EH (cell line): ENCODE measurements at regions not wholly inside any gene's neighbourhood (a gene's known extent, or its start where the extent isn't known, plus 50 kb on each side); places are given as distances from the start of the nearest gene placed in this dataset.
A peak's percentile ranks its signal among the peaks of the same experiment; 100 is the strongest.

Source experiments
- DNase-seq: peaks from one replicate; pipeline ENCODE4 v3.0.0-alpha.2; 2015; ENCODE audit warnings: low read depth

DNA sequence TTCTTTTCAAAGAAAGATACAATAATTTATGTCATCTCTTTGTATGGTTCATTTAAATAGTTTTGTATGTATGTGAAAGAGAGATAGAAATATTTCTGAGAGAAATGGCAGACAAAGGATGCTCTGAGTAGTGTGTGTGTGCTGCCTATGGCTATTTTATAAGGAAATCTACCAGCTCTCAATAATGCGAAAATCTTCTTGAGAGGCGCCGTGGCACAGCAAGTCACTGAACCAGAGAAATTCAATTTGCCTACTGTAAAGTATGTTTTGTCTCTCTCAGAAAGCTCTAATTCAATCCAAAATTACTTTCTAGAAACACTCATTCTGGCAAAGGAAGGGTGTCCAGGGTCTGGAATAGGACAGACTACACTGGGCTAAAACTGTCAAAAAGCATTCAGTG lies 1981.1 kb downstream of the EFNA5 start:
- DNase-seq: no peak

- no peak for DNase-seq
Observed at GRCh38 chr5:105688227-105688792, 1982.4 kb downstream of the EFNA5 start.

GRCh38 chr5:105687493-105687892 lies 1983.2 kb downstream of the EFNA5 start:
- DNase-seq: no peak

DNA sequence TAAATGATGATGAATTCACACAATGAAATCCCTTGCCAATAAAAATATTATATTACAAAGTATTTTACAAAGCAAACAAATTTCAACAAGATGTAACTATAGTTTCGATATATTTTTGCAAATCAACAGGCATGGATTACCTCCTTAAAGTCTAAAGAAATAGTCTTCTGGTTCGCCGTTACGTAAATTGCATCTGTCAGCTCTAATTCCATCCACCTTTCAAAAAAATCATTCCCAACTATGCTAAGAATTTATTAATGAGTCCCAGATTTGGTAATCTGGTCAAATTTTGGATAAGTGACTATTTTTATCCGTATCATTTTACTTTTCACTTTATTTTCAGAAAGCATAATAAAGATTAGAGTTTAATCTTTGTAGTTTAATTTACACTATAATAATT lies 1984.9 kb downstream of the EFNA5 start:
- DNase-seq: no peak

DNA sequence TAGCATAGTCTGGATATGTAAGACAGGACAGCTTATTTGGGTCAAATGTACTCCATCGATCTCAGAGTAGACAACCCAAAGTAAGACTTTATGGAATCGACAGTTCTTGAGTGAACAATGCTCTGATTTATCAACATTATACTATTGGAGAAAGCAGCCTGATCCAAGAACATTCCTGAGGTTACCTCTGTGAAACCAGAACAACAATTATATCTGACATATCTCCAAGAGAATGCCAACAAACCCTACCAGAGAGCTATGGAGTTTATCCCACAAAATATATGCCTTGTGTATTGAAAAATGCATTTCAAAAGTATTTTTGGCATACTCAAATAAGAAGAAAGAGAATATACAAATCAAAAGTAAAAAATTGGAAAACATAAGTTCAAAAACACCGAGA lies 1985.9 kb downstream of the EFNA5 start:
- no peak for DNase-seq

DNA sequence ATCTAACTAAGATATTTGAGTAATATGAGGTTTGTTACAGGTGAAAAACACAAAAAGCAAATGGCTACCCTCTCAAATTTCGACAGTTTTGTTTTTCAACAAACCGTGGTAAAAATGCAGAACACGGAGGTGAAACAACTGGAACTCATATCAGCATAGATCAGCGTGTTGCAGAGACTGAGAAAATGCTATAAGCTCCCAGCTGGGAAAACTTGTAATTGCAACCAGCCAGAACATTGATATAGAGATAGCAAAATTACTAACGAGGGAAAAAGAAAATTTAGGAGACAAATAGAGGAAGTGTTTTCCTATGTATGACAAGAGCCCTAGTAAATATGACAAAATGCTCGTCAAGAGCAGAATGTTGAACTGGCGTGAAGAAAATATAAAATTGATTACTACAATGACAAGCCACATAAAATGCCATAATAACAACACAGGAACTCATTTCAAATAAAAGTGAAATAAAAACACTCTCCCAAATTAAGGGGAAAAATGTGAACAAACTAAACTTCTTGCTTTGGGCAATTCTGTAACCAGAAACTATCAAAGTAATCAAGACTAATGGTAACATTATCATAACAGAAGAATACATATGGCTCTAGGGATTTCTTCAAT lies 1989.8 kb downstream of the EFNA5 start:
- no peak for DNase-seq

DNA sequence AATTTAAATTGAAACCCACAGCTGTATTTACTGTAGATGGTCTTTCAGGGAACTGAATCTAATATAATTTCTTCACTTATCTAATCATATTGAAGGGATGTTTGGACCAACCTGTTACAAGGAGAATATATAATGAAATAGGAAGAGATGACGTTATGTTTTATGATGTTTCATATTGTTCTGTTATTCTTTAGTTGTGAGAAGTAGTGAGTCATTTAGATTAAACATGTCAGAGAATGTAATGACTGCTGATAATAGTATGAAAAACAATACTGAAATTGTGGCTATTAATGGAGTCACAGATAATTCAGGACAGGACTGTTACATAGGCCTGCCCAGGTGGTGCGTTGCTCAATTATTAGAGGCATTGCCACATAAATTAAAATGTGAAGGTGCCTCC lies 1993.4 kb downstream of the EFNA5 start:
- no peak for DNase-seq

DNA sequence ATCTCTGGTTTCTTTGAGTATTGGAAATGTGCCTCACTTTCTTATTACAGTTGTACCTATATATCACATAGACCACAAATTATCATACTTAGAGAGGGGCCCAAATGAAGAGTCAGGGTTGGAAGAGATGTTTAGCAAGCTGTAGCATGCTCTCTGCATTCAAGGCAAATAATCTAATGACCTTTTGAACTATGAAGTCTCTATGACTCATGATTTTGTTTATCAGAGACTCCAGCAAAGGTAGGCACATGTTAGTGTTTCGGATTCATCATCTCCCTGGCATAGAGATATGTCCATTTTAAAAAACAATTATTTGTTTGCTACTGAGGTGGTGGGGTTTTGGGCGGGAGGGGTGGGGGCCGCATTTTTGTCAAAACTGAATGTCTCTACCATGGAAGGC lies 2000.1 kb downstream of the EFNA5 start:
- DNase-seq: no peak

DNA sequence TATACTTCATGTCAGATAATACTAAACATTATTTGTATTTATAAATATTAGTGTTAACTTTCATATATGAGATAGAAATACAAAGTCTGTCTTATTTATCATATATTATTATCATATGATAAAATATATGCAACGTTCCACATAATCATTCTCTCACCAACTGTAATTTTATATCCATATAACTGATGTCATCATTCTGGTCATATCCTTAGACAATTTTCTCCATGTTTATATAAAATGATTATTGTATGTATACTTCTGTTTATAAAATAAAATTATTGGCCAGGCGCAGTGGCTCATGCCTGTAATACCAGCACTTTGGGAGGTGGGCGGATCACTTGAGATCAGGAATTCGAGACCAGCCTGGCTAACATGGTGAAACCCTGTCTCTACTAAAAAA lies 2007.1 kb downstream of the EFNA5 start:
- no peak for DNase-seq

DNA sequence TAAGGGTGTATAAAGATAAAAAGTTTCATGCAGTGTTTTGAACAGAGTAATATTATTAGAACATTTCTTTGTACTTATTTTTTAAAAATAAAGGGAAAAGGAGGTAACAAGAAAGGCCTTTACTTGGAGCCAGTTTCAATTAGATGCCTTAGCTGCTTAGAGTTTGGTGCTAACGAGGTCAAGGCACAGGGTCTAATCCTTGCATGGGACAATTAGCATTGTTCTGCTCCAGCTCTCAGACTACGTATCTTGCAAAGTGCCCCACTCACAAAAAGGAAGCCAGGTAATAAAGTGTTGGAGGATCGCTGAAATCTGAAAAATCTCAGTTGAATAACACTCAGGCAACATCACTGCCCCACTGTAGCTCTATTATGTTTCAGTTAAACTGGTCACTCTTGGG lies 2011.3 kb downstream of the EFNA5 start:
- DNase-seq: no peak

- no peak for DNase-seq
Observed at GRCh38 chr5:105640328-105640727, 2030.4 kb downstream of the EFNA5 start.

- no peak for DNase-seq
Observed at GRCh38 chr5:105639511-105639910, 2031.2 kb downstream of the EFNA5 start.

GRCh38 chr5:105639068-105639467 lies 2031.7 kb downstream of the EFNA5 start:
- DNase-seq: no peak

GRCh38 chr5:105638437-105638836 lies 2032.3 kb downstream of the EFNA5 start:
- no peak for DNase-seq

DNA sequence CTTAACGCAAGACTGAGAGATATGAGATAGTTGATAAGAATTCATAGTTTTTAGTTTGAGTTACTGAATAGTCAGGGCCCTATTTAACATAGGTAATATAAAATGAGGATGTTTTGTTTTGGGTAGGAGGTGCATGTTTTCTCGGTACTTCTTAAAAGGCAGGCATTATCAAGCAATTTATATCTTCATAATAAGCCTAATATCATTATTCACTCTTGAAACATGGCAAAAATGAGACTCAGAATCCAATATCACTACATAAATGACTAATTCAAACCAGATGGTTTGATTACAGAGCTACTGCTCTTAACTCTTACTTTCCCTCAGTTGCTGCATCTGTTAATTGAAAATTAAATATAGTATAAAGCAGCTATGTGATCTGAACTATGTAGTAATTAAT lies 2038.7 kb downstream of the EFNA5 start:
- no peak for DNase-seq

- no peak for DNase-seq
Observed at GRCh38 chr5:105630803-105631202, 2039.9 kb downstream of the EFNA5 start.

GRCh38 chr5:105619725-105620124 lies 2051.0 kb downstream of the EFNA5 start:
- no peak for DNase-seq

GRCh38 chr5:105617436-105618215 lies 2053.1 kb downstream of the EFNA5 start:
- no peak for DNase-seq

DNA sequence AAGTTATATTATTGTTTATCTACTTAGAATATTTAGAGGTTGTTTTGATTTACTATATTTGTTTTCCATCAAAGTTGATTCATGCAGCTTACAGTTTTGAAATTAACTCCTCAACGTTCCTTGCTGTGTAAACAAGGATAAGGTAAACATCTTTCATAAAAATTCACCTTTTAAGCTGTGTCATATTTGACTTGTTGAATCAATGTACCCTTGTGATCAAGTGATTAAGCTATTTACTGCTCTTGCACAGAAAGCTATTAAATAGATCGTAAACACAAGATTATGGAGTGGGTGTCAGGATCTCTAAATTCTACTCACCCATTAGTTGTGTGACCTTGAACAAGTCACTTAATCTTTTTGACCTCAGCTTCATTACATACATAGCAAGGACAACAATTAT lies 2054.0 kb upstream of the NUDT12 start:
- DNase-seq: no peak

- peak; percentile 4 for DNase-seq
Observed at GRCh38 chr5:105602406-105602805, 2039.8 kb upstream of the NUDT12 start.

DNA sequence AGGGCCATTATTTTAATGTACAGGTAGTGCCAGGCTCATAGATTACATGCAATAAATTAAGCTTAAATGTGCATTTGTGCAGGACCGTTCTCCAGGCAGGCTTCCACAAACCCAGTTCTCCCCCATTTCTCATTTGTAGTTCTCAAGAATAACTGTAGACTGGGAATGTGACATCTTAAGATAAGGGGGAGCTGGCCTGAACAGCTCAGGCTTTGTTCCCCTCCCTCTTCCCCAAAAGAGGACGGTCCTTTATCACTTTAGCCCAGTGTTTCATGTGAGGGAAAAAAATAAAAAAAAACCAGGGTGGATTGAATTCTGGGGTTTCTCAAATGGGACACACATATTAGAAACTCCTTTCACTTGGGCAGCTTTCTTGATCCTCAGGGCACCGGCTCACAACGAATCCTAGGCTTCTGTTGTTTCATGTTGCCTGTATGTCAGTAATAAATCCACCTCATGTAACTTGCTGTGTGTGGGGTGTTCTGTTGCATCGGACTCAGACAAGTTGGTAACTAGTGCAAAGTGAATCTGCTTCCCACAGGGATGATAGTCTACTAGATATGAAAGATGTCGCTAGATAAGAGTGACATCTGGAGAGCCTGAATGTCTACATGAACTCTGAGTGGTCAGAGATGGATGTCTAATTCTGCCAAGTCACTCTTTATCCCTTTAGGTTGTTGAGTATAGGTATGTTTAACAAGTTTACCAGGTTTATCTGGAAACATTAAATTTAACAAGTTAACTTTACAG lies 2030.6 kb upstream of the NUDT12 start:
- DNase-seq: no peak

- no peak for DNase-seq
Observed at GRCh38 chr5:105587963-105588662, 2025.5 kb upstream of the NUDT12 start.
